ENCODE measurements at regions not wholly inside any gene's neighbourhood (a gene's known extent, or its start where the extent isn't known, plus 50 kb on each side); places are given as distances from the start of the nearest gene placed in this dataset.

GRCh38 chr7:4574851-4575250, 107.2 kb upstream of the FOXK1 start:
- TF ChIP-seq PPARA (CRISPR knock-in tag; IDR thresholded peaks at IDR 0.05; ENCODE audit: borderline replicate concordance), result no peak
- TF ChIP-seq TCF4 (CRISPR knock-in tag; IDR thresholded peaks at IDR 0.05; ENCODE audit: borderline replicate concordance), result no peak
- TF ChIP-seq POU6F1 (CRISPR knock-in tag; IDR thresholded peaks at IDR 0.05; ENCODE audit: borderline replicate concordance, low read depth), result no peak
- TF ChIP-seq CREB5 (CRISPR knock-in tag; IDR thresholded peaks at IDR 0.05; ENCODE audit: low read depth), result no peak
- TF ChIP-seq ZNF70 (CRISPR knock-in tag; IDR thresholded peaks at IDR 0.05), result no peak
- no peak for TF ChIP-seq ISL1 (CRISPR knock-in tag; IDR thresholded peaks at IDR 0.05)
- TF ChIP-seq ARNTL (CRISPR knock-in tag; IDR thresholded peaks at IDR 0.05; ENCODE audit: borderline replicate concordance, low read depth), result no peak
- TF ChIP-seq, protein P1, sequence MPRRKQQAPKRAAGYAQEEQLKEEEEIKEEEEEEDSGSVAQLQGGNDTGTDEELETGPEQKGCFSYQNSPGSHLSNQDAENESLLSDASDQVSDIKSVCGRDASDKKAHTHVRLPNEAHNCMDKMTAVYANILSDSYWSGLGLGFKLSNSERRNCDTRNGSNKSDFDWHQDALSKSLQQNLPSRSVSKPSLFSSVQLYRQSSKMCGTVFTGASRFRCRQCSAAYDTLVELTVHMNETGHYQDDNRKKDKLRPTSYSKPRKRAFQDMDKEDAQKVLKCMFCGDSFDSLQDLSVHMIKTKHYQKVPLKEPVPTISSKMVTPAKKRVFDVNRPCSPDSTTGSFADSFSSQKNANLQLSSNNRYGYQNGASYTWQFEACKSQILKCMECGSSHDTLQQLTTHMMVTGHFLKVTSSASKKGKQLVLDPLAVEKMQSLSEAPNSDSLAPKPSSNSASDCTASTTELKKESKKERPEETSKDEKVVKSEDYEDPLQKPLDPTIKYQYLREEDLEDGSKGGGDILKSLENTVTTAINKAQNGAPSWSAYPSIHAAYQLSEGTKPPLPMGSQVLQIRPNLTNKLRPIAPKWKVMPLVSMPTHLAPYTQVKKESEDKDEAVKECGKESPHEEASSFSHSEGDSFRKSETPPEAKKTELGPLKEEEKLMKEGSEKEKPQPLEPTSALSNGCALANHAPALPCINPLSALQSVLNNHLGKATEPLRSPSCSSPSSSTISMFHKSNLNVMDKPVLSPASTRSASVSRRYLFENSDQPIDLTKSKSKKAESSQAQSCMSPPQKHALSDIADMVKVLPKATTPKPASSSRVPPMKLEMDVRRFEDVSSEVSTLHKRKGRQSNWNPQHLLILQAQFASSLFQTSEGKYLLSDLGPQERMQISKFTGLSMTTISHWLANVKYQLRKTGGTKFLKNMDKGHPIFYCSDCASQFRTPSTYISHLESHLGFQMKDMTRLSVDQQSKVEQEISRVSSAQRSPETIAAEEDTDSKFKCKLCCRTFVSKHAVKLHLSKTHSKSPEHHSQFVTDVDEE (CRISPR knock-in tag; IDR thresholded peaks at IDR 0.05), result no peak
- no peak for TF ChIP-seq TOX (CRISPR knock-in tag; IDR thresholded peaks at IDR 0.05; ENCODE audit: borderline replicate concordance)
- TF ChIP-seq OSR1 (CRISPR knock-in tag; IDR thresholded peaks at IDR 0.05), result no peak
- TF ChIP-seq PATZ1 (CRISPR knock-in tag; IDR thresholded peaks at IDR 0.05; ENCODE audit: borderline replicate concordance), result no peak
- ATAC-seq, result no peak

- ATAC-seq, result no peak
- TF ChIP-seq ZFP30 (CRISPR knock-in tag; IDR thresholded peaks at IDR 0.05) (no peak), ISL1 (CRISPR knock-in tag; IDR thresholded peaks at IDR 0.05) (no peak), TCF4 (CRISPR knock-in tag; IDR thresholded peaks at IDR 0.05; ENCODE audit: borderline replicate concordance) (no peak), ZNF565 (CRISPR knock-in tag; conservative IDR thresholded peaks at IDR 0.05; ENCODE audit: low read depth) (no peak), ZC3H10 (CRISPR knock-in tag; IDR thresholded peaks at IDR 0.05) (no peak), PATZ1 (CRISPR knock-in tag; IDR thresholded peaks at IDR 0.05; ENCODE audit: borderline replicate concordance) (no peak), BACH2 (CRISPR knock-in tag; IDR thresholded peaks at IDR 0.05; ENCODE audit: borderline replicate concordance) (no peak), GLIS3 (CRISPR knock-in tag; IDR thresholded peaks at IDR 0.05) (no peak), POU6F1 (CRISPR knock-in tag; IDR thresholded peaks at IDR 0.05; ENCODE audit: borderline replicate concordance, low read depth) (no peak), ZFP3 (CRISPR knock-in tag; IDR thresholded peaks at IDR 0.05) (no peak), ARNTL (CRISPR knock-in tag; IDR thresholded peaks at IDR 0.05; ENCODE audit: borderline replicate concordance, low read depth) (no peak), TOX (CRISPR knock-in tag; IDR thresholded peaks at IDR 0.05; ENCODE audit: borderline replicate concordance) (no peak)
Observed at GRCh38 chr7:4575254-4575653, 106.8 kb upstream of the FOXK1 start.
